ENCODE measurements at regions not wholly inside any gene's neighbourhood (a gene's known extent, or its start where the extent isn't known, plus 50 kb on each side); places are given as distances from the start of the nearest gene placed in this dataset.

DNA sequence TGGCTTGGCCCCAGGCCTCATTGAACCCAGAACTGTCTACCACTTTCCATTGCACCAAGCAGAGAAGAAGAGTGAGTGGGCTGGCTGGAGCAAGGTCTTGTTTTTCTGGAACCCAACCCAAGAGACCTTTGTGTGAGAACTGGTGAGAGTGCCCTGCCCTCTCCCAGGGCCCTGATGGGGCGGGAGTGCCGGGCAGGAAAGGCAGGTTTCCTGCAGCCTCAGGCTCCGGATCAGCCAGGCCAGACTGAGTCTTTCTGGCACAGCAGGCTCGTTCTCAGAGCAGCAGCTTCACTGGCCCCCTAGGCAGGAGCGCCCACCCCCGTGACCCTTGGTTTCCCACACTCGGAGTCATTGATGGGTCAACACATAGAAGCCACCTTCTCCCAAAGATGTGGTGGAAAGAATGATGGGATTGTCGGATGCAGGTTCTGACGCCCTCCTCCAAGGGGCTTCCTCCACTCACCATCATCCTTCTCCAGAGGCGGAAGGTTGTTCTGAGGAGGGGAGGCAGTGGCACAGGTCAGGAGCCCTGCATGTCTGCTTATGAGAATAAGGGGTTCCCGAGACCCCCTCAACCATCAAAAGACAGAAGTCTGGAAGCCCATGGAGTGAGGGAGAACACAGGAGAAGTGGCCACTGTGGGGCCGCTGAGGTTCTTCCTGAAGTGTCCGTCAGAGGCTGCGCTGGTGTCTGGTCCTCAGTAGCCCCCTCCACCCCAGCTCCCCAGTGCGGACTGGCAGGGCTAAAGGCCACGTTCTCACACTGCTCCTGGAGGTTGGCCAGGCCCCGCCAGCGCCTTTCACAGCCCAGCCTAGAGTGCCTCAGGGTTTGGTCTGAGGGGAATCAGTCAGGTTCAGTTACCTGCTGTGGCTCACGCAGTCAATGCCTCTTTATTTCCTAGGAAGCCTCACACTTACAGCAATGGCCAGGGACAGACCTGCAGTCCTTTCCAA is 62.8 kb upstream of the LAPTM4A start:
- TF ChIP-seq, protein P1, sequence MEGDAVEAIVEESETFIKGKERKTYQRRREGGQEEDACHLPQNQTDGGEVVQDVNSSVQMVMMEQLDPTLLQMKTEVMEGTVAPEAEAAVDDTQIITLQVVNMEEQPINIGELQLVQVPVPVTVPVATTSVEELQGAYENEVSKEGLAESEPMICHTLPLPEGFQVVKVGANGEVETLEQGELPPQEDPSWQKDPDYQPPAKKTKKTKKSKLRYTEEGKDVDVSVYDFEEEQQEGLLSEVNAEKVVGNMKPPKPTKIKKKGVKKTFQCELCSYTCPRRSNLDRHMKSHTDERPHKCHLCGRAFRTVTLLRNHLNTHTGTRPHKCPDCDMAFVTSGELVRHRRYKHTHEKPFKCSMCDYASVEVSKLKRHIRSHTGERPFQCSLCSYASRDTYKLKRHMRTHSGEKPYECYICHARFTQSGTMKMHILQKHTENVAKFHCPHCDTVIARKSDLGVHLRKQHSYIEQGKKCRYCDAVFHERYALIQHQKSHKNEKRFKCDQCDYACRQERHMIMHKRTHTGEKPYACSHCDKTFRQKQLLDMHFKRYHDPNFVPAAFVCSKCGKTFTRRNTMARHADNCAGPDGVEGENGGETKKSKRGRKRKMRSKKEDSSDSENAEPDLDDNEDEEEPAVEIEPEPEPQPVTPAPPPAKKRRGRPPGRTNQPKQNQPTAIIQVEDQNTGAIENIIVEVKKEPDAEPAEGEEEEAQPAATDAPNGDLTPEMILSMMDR (IDR thresholded peaks at IDR 0.05; ENCODE audit: borderline replicate concordance, extremely low read depth, low read length, poor library complexity, severe bottlenecking): no peak
- TF ChIP-seq EZH2 (IDR thresholded peaks at IDR 0.05; ENCODE audit: borderline replicate concordance, low read depth, low read length, severe bottlenecking): no peak
